ENCODE measurements at regions not wholly inside any gene's neighbourhood (a gene's known extent, or its start where the extent isn't known, plus 50 kb on each side); places are given as distances from the start of the nearest gene placed in this dataset.

- H3K9me3 ChIP-seq (ENCODE audit: insufficient read depth, low read depth, low read length) = no peaks in the 10 kb centered on the region
- H3K4me1 ChIP-seq (ENCODE audit: insufficient read depth, low read length, poor library complexity, severe bottlenecking) = no peaks in the 10 kb centered on the region
- H3F3A ChIP-seq (ENCODE audit: low read depth) = no peaks in the 10 kb centered on the region
- H3K36me3 ChIP-seq (ENCODE audit: insufficient read depth, low read length) = no peaks in the 10 kb centered on the region
- H2AFZ ChIP-seq (ENCODE audit: low read length) = no peak overlapping the region
- no peaks in the 10 kb centered on the region for H4K20me1 ChIP-seq (ENCODE audit: insufficient read depth, low read length, poor library complexity, severe bottlenecking)
- no peak overlapping the region for H3K4me3 ChIP-seq (ENCODE audit: low read length, poor library complexity, severe bottlenecking)
- H3K4me2 ChIP-seq (ENCODE audit: low read depth, low read length, poor library complexity, severe bottlenecking) = no peak overlapping the region
- no peaks in the 10 kb centered on the region for H3K79me2 ChIP-seq (ENCODE audit: insufficient read depth, low read length)
- no peaks in the 10 kb centered on the region for H3K27me3 ChIP-seq (ENCODE audit: insufficient read depth, low read length, poor library complexity, severe bottlenecking)
- H3K9me2 ChIP-seq (replicated peaks; ENCODE audit: low read depth, low read length) = no peaks in the 10 kb centered on the region
- TF ChIP-seq CTCF (conservative IDR thresholded peaks at IDR 0.05; ENCODE audit: low read length) = no peak
- TF ChIP-seq EZH2phosphoT487 (IDR thresholded peaks at IDR 0.05; ENCODE audit: borderline replicate concordance) = no peak
- H3K9ac ChIP-seq (ENCODE audit: low read depth, low read length, poor library complexity, severe bottlenecking) = no peak overlapping the region
Observed at GRCh38 chr9:102587281-102587680, 407.9 kb upstream of the CYLC2 start.

- TF ChIP-seq EZH2phosphoT487 (IDR thresholded peaks at IDR 0.05; ENCODE audit: borderline replicate concordance) (no peak), CTCF (conservative IDR thresholded peaks at IDR 0.05; ENCODE audit: low read length) (no peak)
- Histone ChIP-seq H3F3A (ENCODE audit: low read depth) (no peaks in the 10 kb centered on the region), H3K4me1 (ENCODE audit: insufficient read depth, low read length, poor library complexity, severe bottlenecking) (no peaks in the 10 kb centered on the region), H3K9ac (ENCODE audit: low read depth, low read length, poor library complexity, severe bottlenecking) (no peak overlapping the region), H3K36me3 (ENCODE audit: insufficient read depth, low read length) (no peaks in the 10 kb centered on the region), H3K4me2 (ENCODE audit: low read depth, low read length, poor library complexity, severe bottlenecking) (no peak overlapping the region), H3K79me2 (ENCODE audit: insufficient read depth, low read length) (no peaks in the 10 kb centered on the region), H4K20me1 (ENCODE audit: insufficient read depth, low read length, poor library complexity, severe bottlenecking) (no peaks in the 10 kb centered on the region), H3K9me3 (ENCODE audit: insufficient read depth, low read depth, low read length) (no peaks in the 10 kb centered on the region), H3K9me2 (replicated peaks; ENCODE audit: low read depth, low read length) (no peaks in the 10 kb centered on the region), H3K27me3 (ENCODE audit: insufficient read depth, low read length, poor library complexity, severe bottlenecking) (no peaks in the 10 kb centered on the region), H3K4me3 (ENCODE audit: low read length, poor library complexity, severe bottlenecking) (no peak overlapping the region), H2AFZ (ENCODE audit: low read length) (no peak overlapping the region)
Observed at GRCh38 chr9:102569436-102569835, 425.7 kb upstream of the CYLC2 start.

GRCh38 chr9:102551346-102551745 is 443.8 kb upstream of the CYLC2 start:
- Histone ChIP-seq H3K9ac (ENCODE audit: low read depth, low read length, poor library complexity, severe bottlenecking) (no peak overlapping the region), H3K79me2 (ENCODE audit: insufficient read depth, low read length) (no peaks in the 10 kb centered on the region), H3K27me3 (ENCODE audit: insufficient read depth, low read length, poor library complexity, severe bottlenecking) (no peaks in the 10 kb centered on the region), H3K9me3 (ENCODE audit: insufficient read depth, low read depth, low read length) (no peaks in the 10 kb centered on the region; the same call in 1 of the 2 replicates), H2AFZ (ENCODE audit: low read length) (no peak overlapping the region), H3F3A (ENCODE audit: low read depth) (no peaks in the 10 kb centered on the region), H3K4me3 (ENCODE audit: low read length, poor library complexity, severe bottlenecking) (no peak overlapping the region), H3K4me2 (ENCODE audit: low read depth, low read length, poor library complexity, severe bottlenecking) (no peak overlapping the region), H3K36me3 (ENCODE audit: insufficient read depth, low read length) (no peaks in the 10 kb centered on the region), H4K20me1 (ENCODE audit: insufficient read depth, low read length, poor library complexity, severe bottlenecking) (no peaks in the 10 kb centered on the region), H3K4me1 (ENCODE audit: insufficient read depth, low read length, poor library complexity, severe bottlenecking) (no peaks in the 10 kb centered on the region), H3K9me2 (replicated peaks; ENCODE audit: low read depth, low read length) (no peaks in the 10 kb centered on the region)
- TF ChIP-seq CTCF (conservative IDR thresholded peaks at IDR 0.05; ENCODE audit: low read length) (no peak), EZH2phosphoT487 (IDR thresholded peaks at IDR 0.05; ENCODE audit: borderline replicate concordance) (no peak)
